Natural killer cell (primary cell): ENCODE measurements at regions not wholly inside any gene's neighbourhood (a gene's known extent, or its start where the extent isn't known, plus 50 kb on each side); places are given as distances from the start of the nearest gene placed in this dataset.

Experiments used
- ATAC-seq, 3 donors: fragments of 150-1000 bp in 2 of 3; fragments of 200-7000 bp in 1 of 3; cut with Tn5 transposase; 1 replicate in 1 of 3; 2 replicates in 2 of 3; pipeline ENCODE4 v1.10.0; 2021; ENCODE audit warnings: mild to moderate bottlenecking in 2 of 3, moderate library complexity in 2 of 3
- DNase-seq, 2 donors: peaks; one replicate each; pipeline versions ENCODE4 v3.0.0 to v3.0.0-alpha.2; 2013 to 2021; ENCODE audit warnings: mixed read lengths in 1 of 2
- H3K27ac ChIP-seq: one replicate; pipeline ENCODE4 v1.5.1; 2013; ENCODE audit warnings: mild to moderate bottlenecking, low read length
- H3K27me3 ChIP-seq: one replicate; pipeline ENCODE4 v1.6.1; 2013; ENCODE audit warnings: low read length; ENCODE audit not compliant: control insufficient read depth, insufficient read depth
- H3K36me3 ChIP-seq: one replicate; pipeline ENCODE4 v1.6.1; 2013; ENCODE audit warnings: low read length; ENCODE audit not compliant: control insufficient read depth, insufficient read depth
- H3K4me1 ChIP-seq: one replicate; pipeline ENCODE4 v1.6.1; 2013; ENCODE audit warnings: low read length; ENCODE audit not compliant: control insufficient read depth, insufficient read depth
- H3K4me3 ChIP-seq: one replicate; pipeline ENCODE4 v1.5.1; 2013; ENCODE audit warnings: low read length
- H3K9me3 ChIP-seq: one replicate; pipeline ENCODE4 v1.6.1; 2013; ENCODE audit warnings: low read length; ENCODE audit not compliant: control insufficient read depth, insufficient read depth
- H3K27ac Mint-ChIP-seq, 2 donors: one replicate each; pipeline ENCODE4 v1.8.0; 2022; ENCODE audit warnings: mild to moderate bottlenecking in 2 of 2, mixed read lengths in 2 of 2, moderate library complexity in 1 of 2
- H3K27me3 Mint-ChIP-seq, 2 donors: one replicate each; pipeline ENCODE4 v1.8.0; 2022; ENCODE audit warnings: low read depth in 2 of 2, mixed read lengths in 2 of 2
- H3K36me3 Mint-ChIP-seq: one replicate; pipeline ENCODE4 v1.8.0; 2022; ENCODE audit warnings: mixed read lengths
- H3K4me1 Mint-ChIP-seq, 2 donors: one replicate each; pipeline ENCODE4 v1.8.0; 2022; ENCODE audit warnings: mixed read lengths in 2 of 2
- H3K4me3 Mint-ChIP-seq: one replicate; pipeline ENCODE4 v1.8.0; 2022; ENCODE audit warnings: mild to moderate bottlenecking, moderate library complexity, mixed read lengths
- H3K9me3 Mint-ChIP-seq, 2 donors: one replicate each; pipeline ENCODE4 v1.8.0; 2022; ENCODE audit warnings: mixed read lengths in 2 of 2
- CTCF ChIP-seq: fragments of 200-600 bp; IDR thresholded peaks from one replicate; pipeline ENCODE4 v1.8.0; 2022; ENCODE audit warnings: antibody characterized with exemption
- WGBS: methylation state at CpG from one replicate; pipeline ENCODE4 v1.1.7; 2013; ENCODE audit warnings: missing lambda C conversion rate; ENCODE audit not compliant: insufficient coverage; 5-methylcytosine and 5-hydroxymethylcytosine counted together
- intact Hi-C: fragments of 100-400 bp; cut with micrococcal nuclease; formaldehyde crosslinking; loops from one replicate; pipeline ENCODE4 v1.14.2; 2022

GRCh38 chr2:145289946-145290345, 770.0 kb upstream of the ZEB2 start:
- peaks cover 2% of the 10 kb centered on the region for H3K27me3 ChIP-seq
- no peaks in the 10 kb centered on the region for H3K4me1 ChIP-seq
- intact Hi-C loops = no loop called here
- Mint-ChIP-seq H3K27ac (no peak overlapping the region), H3K27me3 (peaks cover 12 to 19% of the 10 kb centered on the region in 2 donors), H3K36me3 (no peaks in the 10 kb centered on the region), H3K4me1 (no peaks in the 10 kb centered on the region), H3K4me3 (no peak overlapping the region), H3K9me3 (no peaks in the 10 kb centered on the region)
- no peak for TF ChIP-seq CTCF
- ATAC-seq (no peak), DNase-seq (no peak)
- H3K36me3 ChIP-seq = no peaks in the 10 kb centered on the region
- no peaks in the 10 kb centered on the region for H3K9me3 ChIP-seq
- no peak overlapping the region for H3K27ac ChIP-seq
- H3K4me3 ChIP-seq = no peak overlapping the region
- WGBS = 91% methylated on average over 4 of the region's 4 CpGs

GRCh38 chr2:145288650-145289496, 769.0 kb upstream of the ZEB2 start:
- no peak overlapping the region for H3K27ac ChIP-seq
- intact Hi-C loops = no loop called here
- Mint-ChIP-seq H3K27ac (no peak overlapping the region), H3K4me1 (no peaks in the 10 kb centered on the region), H3K27me3 (peaks cover 12 to 19% of the 10 kb centered on the region in 2 donors), H3K9me3 (no peaks in the 10 kb centered on the region), H3K4me3 (no peak overlapping the region), H3K36me3 (no peaks in the 10 kb centered on the region)
- H3K36me3 ChIP-seq = no peaks in the 10 kb centered on the region
- no peak overlapping the region for H3K4me3 ChIP-seq
- DNase-seq = no peak
- H3K4me1 ChIP-seq = no peaks in the 10 kb centered on the region
- WGBS = 56% methylated on average over 2 of the region's 3 CpGs
- no peak for ATAC-seq
- peaks cover 2% of the 10 kb centered on the region for H3K27me3 ChIP-seq
- TF ChIP-seq CTCF = no peak
- no peaks in the 10 kb centered on the region for H3K9me3 ChIP-seq

GRCh38 chr2:145287736-145288135, 767.8 kb upstream of the ZEB2 start:
- no peak for ATAC-seq
- no peaks in the 10 kb centered on the region for H3K9me3 Mint-ChIP-seq
- H3K36me3 ChIP-seq = no peaks in the 10 kb centered on the region

More at GRCh38 chr2:145287736-145288135, 767.8 kb upstream of the ZEB2 start:
- no peak overlapping the region for H3K4me3 Mint-ChIP-seq
- H3K27me3 ChIP-seq = peaks cover 2% of the 10 kb centered on the region
- no peak for TF ChIP-seq CTCF
- DNase-seq = no peak
- WGBS = 93% methylated on average over 3 of the region's 3 CpGs
- H3K4me1 Mint-ChIP-seq = no peaks in the 10 kb centered on the region
- no peaks in the 10 kb centered on the region for H3K9me3 ChIP-seq
- H3K27me3 Mint-ChIP-seq = peaks cover 10 to 24% of the 10 kb centered on the region in 2 donors
- intact Hi-C loops = no loop called here
- H3K27ac Mint-ChIP-seq = no peak overlapping the region
- H3K4me1 ChIP-seq = no peaks in the 10 kb centered on the region
- H3K4me3 ChIP-seq = no peak overlapping the region
- H3K36me3 Mint-ChIP-seq = no peaks in the 10 kb centered on the region
- H3K27ac ChIP-seq = no peak overlapping the region
